ENCODE measurements at regions not wholly inside any gene's neighbourhood (a gene's known extent, or its start where the extent isn't known, plus 50 kb on each side); places are given as distances from the start of the nearest gene placed in this dataset.

DNA sequence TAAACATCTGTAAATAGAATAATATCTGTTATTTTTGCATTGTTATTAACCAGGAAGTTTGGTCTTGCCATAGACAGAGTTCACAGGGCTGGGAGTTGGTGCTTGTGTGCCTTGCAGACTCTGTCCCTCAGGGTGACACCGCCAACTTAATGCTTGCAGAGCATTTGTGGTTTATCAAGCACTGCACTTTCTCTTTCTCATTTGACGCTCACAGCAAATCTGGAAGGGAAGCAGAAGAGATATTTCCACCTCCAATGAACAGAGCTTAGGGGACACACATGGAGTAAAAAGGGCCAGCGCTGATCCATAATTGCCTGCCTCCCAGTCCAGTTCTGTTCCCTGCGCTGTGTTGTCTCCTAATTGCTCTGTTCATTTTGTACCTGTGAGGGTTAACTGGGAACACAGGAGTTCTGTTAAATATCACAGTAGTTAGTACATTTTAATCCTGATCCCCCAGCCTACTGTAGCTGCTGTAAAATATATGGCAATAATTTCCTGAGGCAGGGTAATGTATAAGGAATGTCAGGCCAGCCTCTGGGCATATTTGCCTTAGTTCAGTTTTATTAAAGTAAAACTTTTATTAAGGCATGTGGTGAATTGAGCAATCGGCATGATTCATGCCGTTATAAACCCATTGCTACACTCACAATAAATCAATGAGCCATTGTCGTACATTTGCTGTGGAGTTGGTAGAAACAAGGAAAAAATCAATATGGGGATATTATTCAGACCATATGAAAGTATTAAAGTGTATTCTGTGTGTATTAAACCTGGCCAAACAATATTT is 182.5 kb upstream of the OSR1 start:
- TF ChIP-seq, protein P1, sequence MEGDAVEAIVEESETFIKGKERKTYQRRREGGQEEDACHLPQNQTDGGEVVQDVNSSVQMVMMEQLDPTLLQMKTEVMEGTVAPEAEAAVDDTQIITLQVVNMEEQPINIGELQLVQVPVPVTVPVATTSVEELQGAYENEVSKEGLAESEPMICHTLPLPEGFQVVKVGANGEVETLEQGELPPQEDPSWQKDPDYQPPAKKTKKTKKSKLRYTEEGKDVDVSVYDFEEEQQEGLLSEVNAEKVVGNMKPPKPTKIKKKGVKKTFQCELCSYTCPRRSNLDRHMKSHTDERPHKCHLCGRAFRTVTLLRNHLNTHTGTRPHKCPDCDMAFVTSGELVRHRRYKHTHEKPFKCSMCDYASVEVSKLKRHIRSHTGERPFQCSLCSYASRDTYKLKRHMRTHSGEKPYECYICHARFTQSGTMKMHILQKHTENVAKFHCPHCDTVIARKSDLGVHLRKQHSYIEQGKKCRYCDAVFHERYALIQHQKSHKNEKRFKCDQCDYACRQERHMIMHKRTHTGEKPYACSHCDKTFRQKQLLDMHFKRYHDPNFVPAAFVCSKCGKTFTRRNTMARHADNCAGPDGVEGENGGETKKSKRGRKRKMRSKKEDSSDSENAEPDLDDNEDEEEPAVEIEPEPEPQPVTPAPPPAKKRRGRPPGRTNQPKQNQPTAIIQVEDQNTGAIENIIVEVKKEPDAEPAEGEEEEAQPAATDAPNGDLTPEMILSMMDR (IDR thresholded peaks at IDR 0.05): no peak
- no peak for TF ChIP-seq EZH2 (IDR thresholded peaks at IDR 0.05; ENCODE audit: borderline replicate concordance, insufficient read depth, low read depth, low read length, poor library complexity, severe bottlenecking)

Measured in B cell (primary cell).